ENCODE measurements at regions not wholly inside any gene's neighbourhood (a gene's known extent, or its start where the extent isn't known, plus 50 kb on each side); places are given as distances from the start of the nearest gene placed in this dataset.

GRCh38 chr1:222891578-222891977 lies 76.7 kb downstream of the DISP1 start:
- TF ChIP-seq CTCF (IDR thresholded peaks at IDR 0.05) (no peak), MAX (IDR thresholded peaks at IDR 0.05) (no peak), TFCP2L1 (CRISPR knock-in tag; IDR thresholded peaks at IDR 0.05) (no peak), HMGXB4 (CRISPR knock-in tag; IDR thresholded peaks at IDR 0.05; ENCODE audit: borderline replicate concordance) (no peak), MYC (IDR thresholded peaks at IDR 0.05; ENCODE audit: borderline replicate concordance, low read length) (no peak), FOSL2 (IDR thresholded peaks at IDR 0.05) (no peak), FOSL2 (CRISPR knock-in tag; IDR thresholded peaks at IDR 0.05) (no peak), REST (IDR thresholded peaks at IDR 0.05) (no peak), BHLHE40 (IDR thresholded peaks at IDR 0.05; ENCODE audit: low read depth, low read length) (no peak), TP53 (CRISPR knock-in tag; IDR thresholded peaks at IDR 0.05) (no peak), USF2 (IDR thresholded peaks at IDR 0.05) (no peak), POLR2A (IDR thresholded peaks at IDR 0.05; ENCODE audit: low read length) (no peak), RAD21 (conservative IDR thresholded peaks at IDR 0.05 in 1 of 2, IDR thresholded peaks at IDR 0.05 in 1 of 2) (no peak), PBX3 (IDR thresholded peaks at IDR 0.05) (no peak)
